ENCODE measurements at regions not wholly inside any gene's neighbourhood (a gene's known extent, or its start where the extent isn't known, plus 50 kb on each side); places are given as distances from the start of the nearest gene placed in this dataset.

DNA sequence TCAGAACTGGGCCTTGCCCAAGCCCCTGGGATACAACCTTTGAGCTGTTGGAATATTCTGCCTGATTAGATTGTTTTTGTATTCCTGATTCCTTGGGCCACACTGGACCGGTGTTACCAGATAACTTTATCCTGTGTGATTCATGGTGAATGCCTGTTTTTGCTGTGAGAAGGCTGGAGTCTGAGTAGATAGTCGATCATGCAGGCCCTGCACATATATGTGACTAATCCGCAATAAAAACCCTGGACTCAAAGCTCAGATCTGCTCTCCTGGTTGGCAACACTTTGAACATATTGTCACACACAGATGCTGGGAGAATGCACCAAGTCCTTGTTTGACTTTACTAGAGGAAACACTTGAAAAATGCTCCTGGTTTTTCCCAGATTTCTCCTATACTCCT lies 183.9 kb upstream of the MBL2 start:
- TF ChIP-seq CTCF (IDR thresholded peaks at IDR 0.05) (no peak), POLR2A (IDR thresholded peaks at IDR 0.05) (no peak)

Data from thyroid gland (tissue), 4 donors.